H1 (cell line): ENCODE measurements at regions not wholly inside any gene's neighbourhood (a gene's known extent, or its start where the extent isn't known, plus 50 kb on each side); places are given as distances from the start of the nearest gene placed in this dataset.

Experiments used
- CBX5 ChIP-seq: fragments of 300-800, 300-1000 bp; sonication (generic); IDR thresholded peaks from 2 replicates; pipeline ENCODE4 v1.7.1; 2016; ENCODE audit warnings: antibody characterized with exemption, low read length, low read depth
- FOSL1 ChIP-seq: IDR thresholded peaks from 2 replicates; pipeline ENCODE4 v1.6.1; 2011; ENCODE audit warnings: mild to moderate bottlenecking, low read depth, low read length, moderate library complexity; ENCODE audit not compliant: insufficient read depth
- SIN3A ChIP-seq, 2 experiments: IDR thresholded peaks in 1 of 2; conservative IDR thresholded peaks in 1 of 2; 2 replicates each; pipeline ENCODE4 v1.6.1; 2011 to 2012; ENCODE audit warnings: low read length in 2 of 2, improper control_type of control experiment in 1 of 2, low read depth in 1 of 2, mild to moderate bottlenecking in 1 of 2
- TF ChIP-seq, protein P1 (sequence below): fragments of 300-600 bp; sonication (generic); IDR thresholded peaks from 2 replicates; pipeline ENCODE4 v1.7.1; 2012; ENCODE audit warnings: low read length, moderate library complexity, mild to moderate bottlenecking, inconsistent platforms; ENCODE audit not compliant: insufficient replicate concordance

- TF ChIP-seq, protein P1, sequence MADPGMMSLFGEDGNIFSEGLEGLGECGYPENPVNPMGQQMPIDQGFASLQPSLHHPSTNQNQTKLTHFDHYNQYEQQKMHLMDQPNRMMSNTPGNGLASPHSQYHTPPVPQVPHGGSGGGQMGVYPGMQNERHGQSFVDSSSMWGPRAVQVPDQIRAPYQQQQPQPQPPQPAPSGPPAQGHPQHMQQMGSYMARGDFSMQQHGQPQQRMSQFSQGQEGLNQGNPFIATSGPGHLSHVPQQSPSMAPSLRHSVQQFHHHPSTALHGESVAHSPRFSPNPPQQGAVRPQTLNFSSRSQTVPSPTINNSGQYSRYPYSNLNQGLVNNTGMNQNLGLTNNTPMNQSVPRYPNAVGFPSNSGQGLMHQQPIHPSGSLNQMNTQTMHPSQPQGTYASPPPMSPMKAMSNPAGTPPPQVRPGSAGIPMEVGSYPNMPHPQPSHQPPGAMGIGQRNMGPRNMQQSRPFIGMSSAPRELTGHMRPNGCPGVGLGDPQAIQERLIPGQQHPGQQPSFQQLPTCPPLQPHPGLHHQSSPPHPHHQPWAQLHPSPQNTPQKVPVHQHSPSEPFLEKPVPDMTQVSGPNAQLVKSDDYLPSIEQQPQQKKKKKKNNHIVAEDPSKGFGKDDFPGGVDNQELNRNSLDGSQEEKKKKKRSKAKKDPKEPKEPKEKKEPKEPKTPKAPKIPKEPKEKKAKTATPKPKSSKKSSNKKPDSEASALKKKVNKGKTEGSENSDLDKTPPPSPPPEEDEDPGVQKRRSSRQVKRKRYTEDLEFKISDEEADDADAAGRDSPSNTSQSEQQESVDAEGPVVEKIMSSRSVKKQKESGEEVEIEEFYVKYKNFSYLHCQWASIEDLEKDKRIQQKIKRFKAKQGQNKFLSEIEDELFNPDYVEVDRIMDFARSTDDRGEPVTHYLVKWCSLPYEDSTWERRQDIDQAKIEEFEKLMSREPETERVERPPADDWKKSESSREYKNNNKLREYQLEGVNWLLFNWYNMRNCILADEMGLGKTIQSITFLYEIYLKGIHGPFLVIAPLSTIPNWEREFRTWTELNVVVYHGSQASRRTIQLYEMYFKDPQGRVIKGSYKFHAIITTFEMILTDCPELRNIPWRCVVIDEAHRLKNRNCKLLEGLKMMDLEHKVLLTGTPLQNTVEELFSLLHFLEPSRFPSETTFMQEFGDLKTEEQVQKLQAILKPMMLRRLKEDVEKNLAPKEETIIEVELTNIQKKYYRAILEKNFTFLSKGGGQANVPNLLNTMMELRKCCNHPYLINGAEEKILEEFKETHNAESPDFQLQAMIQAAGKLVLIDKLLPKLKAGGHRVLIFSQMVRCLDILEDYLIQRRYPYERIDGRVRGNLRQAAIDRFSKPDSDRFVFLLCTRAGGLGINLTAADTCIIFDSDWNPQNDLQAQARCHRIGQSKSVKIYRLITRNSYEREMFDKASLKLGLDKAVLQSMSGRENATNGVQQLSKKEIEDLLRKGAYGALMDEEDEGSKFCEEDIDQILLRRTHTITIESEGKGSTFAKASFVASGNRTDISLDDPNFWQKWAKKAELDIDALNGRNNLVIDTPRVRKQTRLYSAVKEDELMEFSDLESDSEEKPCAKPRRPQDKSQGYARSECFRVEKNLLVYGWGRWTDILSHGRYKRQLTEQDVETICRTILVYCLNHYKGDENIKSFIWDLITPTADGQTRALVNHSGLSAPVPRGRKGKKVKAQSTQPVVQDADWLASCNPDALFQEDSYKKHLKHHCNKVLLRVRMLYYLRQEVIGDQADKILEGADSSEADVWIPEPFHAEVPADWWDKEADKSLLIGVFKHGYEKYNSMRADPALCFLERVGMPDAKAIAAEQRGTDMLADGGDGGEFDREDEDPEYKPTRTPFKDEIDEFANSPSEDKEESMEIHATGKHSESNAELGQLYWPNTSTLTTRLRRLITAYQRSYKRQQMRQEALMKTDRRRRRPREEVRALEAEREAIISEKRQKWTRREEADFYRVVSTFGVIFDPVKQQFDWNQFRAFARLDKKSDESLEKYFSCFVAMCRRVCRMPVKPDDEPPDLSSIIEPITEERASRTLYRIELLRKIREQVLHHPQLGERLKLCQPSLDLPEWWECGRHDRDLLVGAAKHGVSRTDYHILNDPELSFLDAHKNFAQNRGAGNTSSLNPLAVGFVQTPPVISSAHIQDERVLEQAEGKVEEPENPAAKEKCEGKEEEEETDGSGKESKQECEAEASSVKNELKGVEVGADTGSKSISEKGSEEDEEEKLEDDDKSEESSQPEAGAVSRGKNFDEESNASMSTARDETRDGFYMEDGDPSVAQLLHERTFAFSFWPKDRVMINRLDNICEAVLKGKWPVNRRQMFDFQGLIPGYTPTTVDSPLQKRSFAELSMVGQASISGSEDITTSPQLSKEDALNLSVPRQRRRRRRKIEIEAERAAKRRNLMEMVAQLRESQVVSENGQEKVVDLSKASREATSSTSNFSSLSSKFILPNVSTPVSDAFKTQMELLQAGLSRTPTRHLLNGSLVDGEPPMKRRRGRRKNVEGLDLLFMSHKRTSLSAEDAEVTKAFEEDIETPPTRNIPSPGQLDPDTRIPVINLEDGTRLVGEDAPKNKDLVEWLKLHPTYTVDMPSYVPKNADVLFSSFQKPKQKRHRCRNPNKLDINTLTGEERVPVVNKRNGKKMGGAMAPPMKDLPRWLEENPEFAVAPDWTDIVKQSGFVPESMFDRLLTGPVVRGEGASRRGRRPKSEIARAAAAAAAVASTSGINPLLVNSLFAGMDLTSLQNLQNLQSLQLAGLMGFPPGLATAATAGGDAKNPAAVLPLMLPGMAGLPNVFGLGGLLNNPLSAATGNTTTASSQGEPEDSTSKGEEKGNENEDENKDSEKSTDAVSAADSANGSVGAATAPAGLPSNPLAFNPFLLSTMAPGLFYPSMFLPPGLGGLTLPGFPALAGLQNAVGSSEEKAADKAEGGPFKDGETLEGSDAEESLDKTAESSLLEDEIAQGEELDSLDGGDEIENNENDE = no peak
- TF ChIP-seq FOSL1 = no peak
- no peak for TF ChIP-seq SIN3A (conservative IDR thresholded peaks at IDR 0.05 in 1 of 2, IDR thresholded peaks at IDR 0.05 in 1 of 2; ENCODE audit: low read depth in 1 of 2, low read length in 2 of 2)
- TF ChIP-seq CBX5 = no peak
Measured at GRCh38 chr14:23735394-23735793, 99.2 kb downstream of the DHRS2 start (continued).
